NT2/D1 (cell line): ENCODE measurements at regions not wholly inside any gene's neighbourhood (a gene's known extent, or its start where the extent isn't known, plus 50 kb on each side); places are given as distances from the start of the nearest gene placed in this dataset.

Experiments used
- SUZ12 ChIP-seq: IDR thresholded peaks from 2 replicates; pipeline ENCODE4 v1.6.1; 2011; ENCODE audit not compliant: insufficient read length, insufficient read depth; ENCODE audit errors: extremely low read depth
- YY1 ChIP-seq: IDR thresholded peaks from 2 replicates; pipeline ENCODE4 v1.6.1; 2011; ENCODE audit not compliant: insufficient read length, insufficient read depth
- ZNF274 ChIP-seq: IDR thresholded peaks from 2 replicates; pipeline ENCODE4 v1.6.1; 2011; ENCODE audit warnings: mild to moderate bottlenecking, low read depth, low read length

DNA sequence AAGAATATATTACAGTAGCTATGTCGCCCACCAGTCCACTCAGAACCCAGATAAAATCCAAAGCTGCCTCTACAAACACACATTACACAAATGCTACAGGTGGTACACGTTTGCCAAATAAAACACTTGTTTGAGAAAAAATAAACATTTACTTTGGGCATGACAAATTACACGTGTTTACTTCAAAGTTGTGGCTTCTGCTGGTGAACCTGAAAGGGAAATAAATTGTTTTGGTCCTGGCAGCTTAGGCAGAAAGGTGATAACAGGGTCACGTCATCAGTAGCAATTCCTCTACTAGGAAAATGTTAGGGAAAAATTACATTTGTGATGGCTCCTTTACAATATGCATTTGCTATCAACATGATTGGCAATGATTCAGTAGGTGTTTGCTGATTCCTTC lies 497.3 kb upstream of the WWC1 start:
- TF ChIP-seq SUZ12 (no peak), ZNF274 (no peak), YY1 (no peak)
